Lower lobe of right lung (tissue), 2 donors: ENCODE measurements at regions not wholly inside any gene's neighbourhood (a gene's known extent, or its start where the extent isn't known, plus 50 kb on each side); places are given as distances from the start of the nearest gene placed in this dataset.

Experiments
- ATAC-seq, 2 donors: fragments of 200-7000 bp; cut with Tn5 transposase; one replicate each; pipeline ENCODE4 v1.9.1; 2020 to 2022; ENCODE audit warnings: mild to moderate bottlenecking in 2 of 2, moderate library complexity in 2 of 2
- DNase-seq: peaks from one replicate; pipeline ENCODE4 v3.0.0-alpha.2; 2020
- H3K27ac ChIP-seq: fragments of 200-600 bp; one replicate; pipeline ENCODE4 v1.8.0; 2022
- H3K27me3 ChIP-seq: fragments of 200-600 bp; one replicate; pipeline ENCODE4 v1.8.0; 2022; ENCODE audit warnings: low read depth
- H3K36me3 ChIP-seq: fragments of 200-600 bp; one replicate; pipeline ENCODE4 v1.8.0; 2022; ENCODE audit warnings: mild to moderate bottlenecking
- H3K4me1 ChIP-seq: fragments of 200-600 bp; one replicate; pipeline ENCODE4 v1.8.0; 2022
- H3K4me3 ChIP-seq: fragments of 200-600 bp; one replicate; pipeline ENCODE4 v1.8.0; 2022; ENCODE audit warnings: mild to moderate bottlenecking
- H3K9me3 ChIP-seq: fragments of 200-600 bp; one replicate; pipeline ENCODE4 v1.8.0; 2022
- intact Hi-C: fragments of 100-400 bp; cut with DNase I; formaldehyde crosslinking; loops from one replicate; pipeline ENCODE4 v1.11.0; 2022
- TF ChIP-seq, protein P1 (sequence below): fragments of 200-600 bp; IDR thresholded peaks from one replicate; pipeline ENCODE4 v1.8.0; 2022; ENCODE audit warnings: antibody characterized with exemption, mild to moderate bottlenecking
- donor health status: DM: no; HTN: yes; CAD: no; lungs with severe emphysema.

GRCh38 chr1:114323959-114324661 lies 170.4 kb upstream of the SYT6 start:
- ATAC-seq, result no peak
- DNase-seq, result no peak

GRCh38 chr1:114322734-114323133 lies 169.1 kb upstream of the SYT6 start:
- no peak overlapping the region for H3K27ac ChIP-seq

More at GRCh38 chr1:114323959-114324661, 170.4 kb upstream of the SYT6 start:
- no peaks in the 10 kb centered on the region for H3K27me3 ChIP-seq
- TF ChIP-seq, protein P1, sequence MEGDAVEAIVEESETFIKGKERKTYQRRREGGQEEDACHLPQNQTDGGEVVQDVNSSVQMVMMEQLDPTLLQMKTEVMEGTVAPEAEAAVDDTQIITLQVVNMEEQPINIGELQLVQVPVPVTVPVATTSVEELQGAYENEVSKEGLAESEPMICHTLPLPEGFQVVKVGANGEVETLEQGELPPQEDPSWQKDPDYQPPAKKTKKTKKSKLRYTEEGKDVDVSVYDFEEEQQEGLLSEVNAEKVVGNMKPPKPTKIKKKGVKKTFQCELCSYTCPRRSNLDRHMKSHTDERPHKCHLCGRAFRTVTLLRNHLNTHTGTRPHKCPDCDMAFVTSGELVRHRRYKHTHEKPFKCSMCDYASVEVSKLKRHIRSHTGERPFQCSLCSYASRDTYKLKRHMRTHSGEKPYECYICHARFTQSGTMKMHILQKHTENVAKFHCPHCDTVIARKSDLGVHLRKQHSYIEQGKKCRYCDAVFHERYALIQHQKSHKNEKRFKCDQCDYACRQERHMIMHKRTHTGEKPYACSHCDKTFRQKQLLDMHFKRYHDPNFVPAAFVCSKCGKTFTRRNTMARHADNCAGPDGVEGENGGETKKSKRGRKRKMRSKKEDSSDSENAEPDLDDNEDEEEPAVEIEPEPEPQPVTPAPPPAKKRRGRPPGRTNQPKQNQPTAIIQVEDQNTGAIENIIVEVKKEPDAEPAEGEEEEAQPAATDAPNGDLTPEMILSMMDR, result no peak
- H3K9me3 ChIP-seq, result no peaks in the 10 kb centered on the region
- H3K27ac ChIP-seq, result no peak overlapping the region
- H3K36me3 ChIP-seq, result no peaks in the 10 kb centered on the region
- no peak overlapping the region for H3K4me3 ChIP-seq
- H3K4me1 ChIP-seq, result no peaks in the 10 kb centered on the region
- intact Hi-C loops, result no loop called here

DNA sequence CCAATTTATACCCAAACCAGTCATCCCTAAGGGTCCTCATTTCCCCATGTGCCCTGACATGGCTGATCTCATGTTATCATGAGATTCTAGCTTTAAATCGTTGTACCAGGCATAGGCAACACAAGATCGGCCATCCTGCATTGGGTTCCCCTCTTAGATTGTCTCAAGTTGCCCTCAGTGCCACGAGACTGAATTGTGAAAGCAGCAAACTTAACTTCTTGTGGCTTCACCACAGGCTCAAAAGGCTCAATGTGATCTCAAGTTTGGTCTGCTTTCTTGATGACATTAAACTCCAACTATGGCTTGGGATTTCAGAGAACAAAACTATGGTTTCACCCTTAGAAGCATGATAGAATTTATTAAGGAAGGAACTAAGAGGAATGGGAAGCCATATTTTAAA lies 168.5 kb upstream of the SYT6 start:
- Histone ChIP-seq H3K27ac (no peak overlapping the region), H3K27me3 (no peaks in the 10 kb centered on the region), H3K9me3 (no peaks in the 10 kb centered on the region), H3K4me3 (no peak overlapping the region), H3K36me3 (no peaks in the 10 kb centered on the region), H3K4me1 (no peaks in the 10 kb centered on the region)
- TF ChIP-seq, protein P1, result no peak
- intact Hi-C loops, result no loop called here
- DNase-seq (no peak), ATAC-seq (no peak)

More at GRCh38 chr1:114322734-114323133, 169.1 kb upstream of the SYT6 start:
- Histone ChIP-seq H3K4me1 (no peaks in the 10 kb centered on the region), H3K9me3 (no peaks in the 10 kb centered on the region), H3K36me3 (no peaks in the 10 kb centered on the region), H3K27me3 (no peaks in the 10 kb centered on the region), H3K4me3 (no peak overlapping the region)
- TF ChIP-seq, protein P1, result no peak
- DNase-seq, result no peak
- no peak for ATAC-seq
- intact Hi-C loops, result no loop called here

- DNase-seq, result no peak
- Histone ChIP-seq H3K27me3 (no peaks in the 10 kb centered on the region), H3K9me3 (no peaks in the 10 kb centered on the region), H3K4me1 (no peaks in the 10 kb centered on the region), H3K27ac (no peak overlapping the region), H3K36me3 (no peaks in the 10 kb centered on the region), H3K4me3 (no peak overlapping the region)
- no peak for ATAC-seq
- intact Hi-C loops, result no loop called here
- TF ChIP-seq, protein P1, result no peak
Measured at GRCh38 chr1:114320586-114320985, 166.9 kb upstream of the SYT6 start.

DNA sequence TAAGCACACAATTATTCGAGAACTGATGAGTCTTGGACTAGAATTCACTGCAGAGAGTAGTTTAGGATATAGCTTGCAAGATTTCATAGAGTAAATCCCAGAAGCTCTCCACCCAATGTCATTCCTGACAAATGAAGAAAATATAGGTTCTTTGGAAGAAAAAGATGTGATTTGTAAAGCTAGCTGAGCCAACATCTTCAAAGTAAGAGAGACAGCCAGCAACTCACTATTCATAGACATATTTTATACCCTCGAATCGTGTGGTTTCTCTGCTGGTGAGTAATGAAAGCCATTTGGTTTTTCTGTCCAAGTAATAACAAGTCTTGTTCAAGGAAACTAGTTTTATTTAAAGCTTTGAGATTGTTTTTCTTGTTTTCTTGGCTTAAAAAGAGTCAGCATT lies 165.7 kb upstream of the SYT6 start:
- Histone ChIP-seq H3K9me3 (no peaks in the 10 kb centered on the region), H3K27me3 (no peaks in the 10 kb centered on the region), H3K27ac (no peak overlapping the region), H3K4me1 (no peaks in the 10 kb centered on the region), H3K4me3 (no peak overlapping the region), H3K36me3 (no peaks in the 10 kb centered on the region)
- no peak for ATAC-seq
- TF ChIP-seq, protein P1, result no peak
- no peak for DNase-seq
- intact Hi-C loops, result no loop called here
